ENCODE measurements at regions not wholly inside any gene's neighbourhood (a gene's known extent, or its start where the extent isn't known, plus 50 kb on each side); places are given as distances from the start of the nearest gene placed in this dataset.
"Not testable (repeated sequence)": the region's sequence is repeated elsewhere in the genome, so short reads cannot be mapped to it uniquely, and the experiment has no call there.

- no peaks in the 10 kb centered on the region for H3K27me3 ChIP-seq
- TF ChIP-seq, protein P1, sequence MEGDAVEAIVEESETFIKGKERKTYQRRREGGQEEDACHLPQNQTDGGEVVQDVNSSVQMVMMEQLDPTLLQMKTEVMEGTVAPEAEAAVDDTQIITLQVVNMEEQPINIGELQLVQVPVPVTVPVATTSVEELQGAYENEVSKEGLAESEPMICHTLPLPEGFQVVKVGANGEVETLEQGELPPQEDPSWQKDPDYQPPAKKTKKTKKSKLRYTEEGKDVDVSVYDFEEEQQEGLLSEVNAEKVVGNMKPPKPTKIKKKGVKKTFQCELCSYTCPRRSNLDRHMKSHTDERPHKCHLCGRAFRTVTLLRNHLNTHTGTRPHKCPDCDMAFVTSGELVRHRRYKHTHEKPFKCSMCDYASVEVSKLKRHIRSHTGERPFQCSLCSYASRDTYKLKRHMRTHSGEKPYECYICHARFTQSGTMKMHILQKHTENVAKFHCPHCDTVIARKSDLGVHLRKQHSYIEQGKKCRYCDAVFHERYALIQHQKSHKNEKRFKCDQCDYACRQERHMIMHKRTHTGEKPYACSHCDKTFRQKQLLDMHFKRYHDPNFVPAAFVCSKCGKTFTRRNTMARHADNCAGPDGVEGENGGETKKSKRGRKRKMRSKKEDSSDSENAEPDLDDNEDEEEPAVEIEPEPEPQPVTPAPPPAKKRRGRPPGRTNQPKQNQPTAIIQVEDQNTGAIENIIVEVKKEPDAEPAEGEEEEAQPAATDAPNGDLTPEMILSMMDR (IDR thresholded peaks at IDR 0.05) = no peak
- DNase-seq = no peak
- H3K27ac ChIP-seq = no peak overlapping the region
- H3K4me3 ChIP-seq = no peak overlapping the region
- intact Hi-C loops (cut with DNase I) = no loop called here
- H3K9ac ChIP-seq (ENCODE audit: low read depth in 2 of 2, low read length in 2 of 2) = no peak overlapping the region
- no peaks in the 10 kb centered on the region for H3K4me1 ChIP-seq
- H3K9me3 ChIP-seq = no peaks in the 10 kb centered on the region
- H3K36me3 ChIP-seq = no peaks in the 10 kb centered on the region
Observed at GRCh38 chr9:87781331-87781730, 55.4 kb downstream of the CTSL start.

GRCh38 chr9:87783180-87783579 lies 57.3 kb downstream of the CTSL start:
- Histone ChIP-seq H3K4me1 (no peaks in the 10 kb centered on the region), H3K4me3 (no peak overlapping the region), H3K27ac (no peak overlapping the region), H3K9ac (ENCODE audit: low read depth in 2 of 2, low read length in 2 of 2) (no peak overlapping the region), H3K9me3 (no peaks in the 10 kb centered on the region), H3K36me3 (no peaks in the 10 kb centered on the region), H3K27me3 (no peaks in the 10 kb centered on the region)
- no peak for DNase-seq
- TF ChIP-seq, protein P1 (IDR thresholded peaks at IDR 0.05) = no peak
- intact Hi-C loops (cut with DNase I) = no loop called here

DNA sequence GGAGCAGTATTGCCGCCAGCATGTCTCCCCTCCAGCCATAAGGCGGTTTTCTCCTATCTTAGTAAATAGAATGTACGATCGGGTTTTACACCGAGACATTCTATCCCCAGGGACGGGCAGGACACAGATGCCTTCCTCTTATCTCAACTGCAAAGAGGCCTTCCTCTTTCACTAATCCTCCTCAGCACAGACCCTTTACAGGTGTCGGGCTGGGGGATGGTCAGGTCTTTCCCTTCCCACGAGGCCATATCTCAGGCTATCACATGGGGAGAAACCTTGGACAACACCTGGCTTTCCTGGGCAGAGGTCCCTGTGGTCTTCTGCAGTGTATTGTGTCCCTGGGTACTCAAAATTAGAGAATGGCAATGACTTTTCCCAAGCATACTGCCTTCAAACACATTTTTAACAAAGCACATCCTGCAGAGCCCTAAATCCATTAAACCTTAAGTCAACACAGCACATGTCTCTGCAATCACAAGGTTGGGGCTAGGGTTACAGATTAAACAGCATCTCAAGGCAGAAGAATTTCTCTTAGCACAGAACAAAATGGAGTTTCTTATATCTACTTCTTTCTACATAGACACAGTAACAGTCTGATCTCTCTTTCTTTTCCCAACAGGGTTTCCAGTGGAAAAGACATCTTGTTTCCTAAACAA lies 59.5 kb downstream of the CTSL start:
- H3K4me3 ChIP-seq; H3K9ac ChIP-seq (ENCODE audit: low read depth in 2 of 2, low read length in 2 of 2); H3K27me3 ChIP-seq; H3K36me3 ChIP-seq; H3K27ac ChIP-seq; DNase-seq; H3K9me3 ChIP-seq; intact Hi-C loops (cut with DNase I); H3K4me1 ChIP-seq: not testable (repeated sequence)

DNA sequence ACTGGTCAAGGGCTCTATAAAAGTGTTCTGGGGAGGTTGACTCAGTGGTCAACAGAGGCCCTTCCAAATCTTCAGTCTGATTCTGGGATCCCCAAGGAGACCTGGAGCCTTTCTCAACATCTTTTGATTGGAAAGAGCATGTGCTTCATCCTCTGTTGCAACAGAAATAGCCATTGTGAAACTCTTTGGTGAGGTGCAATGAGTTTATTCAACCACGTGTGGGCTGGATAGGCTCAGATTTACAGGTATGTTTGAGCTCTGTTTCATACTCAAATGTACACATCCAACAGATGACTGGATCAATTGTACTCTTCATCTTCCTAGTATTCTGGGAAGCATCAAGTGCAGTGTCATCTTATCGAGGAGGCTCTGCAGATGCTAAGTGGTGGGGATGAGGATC lies 60.5 kb downstream of the CTSL start:
- DNase-seq = no peak
- no peak overlapping the region for H3K4me3 ChIP-seq
- intact Hi-C loops (cut with DNase I) = no loop called here
- no peak overlapping the region for H3K9ac ChIP-seq (ENCODE audit: low read depth in 2 of 2, low read length in 2 of 2)
- no peaks in the 10 kb centered on the region for H3K9me3 ChIP-seq
- TF ChIP-seq, protein P1 (IDR thresholded peaks at IDR 0.05) = no peak
- H3K27ac ChIP-seq = no peak overlapping the region
- no peaks in the 10 kb centered on the region for H3K36me3 ChIP-seq
- H3K4me1 ChIP-seq = no peaks in the 10 kb centered on the region
- no peaks in the 10 kb centered on the region for H3K27me3 ChIP-seq

GRCh38 chr9:87786876-87787275 lies 61.0 kb downstream of the CTSL start:
- Histone ChIP-seq H3K27ac (no peak overlapping the region), H3K27me3 (no peaks in the 10 kb centered on the region), H3K4me3 (no peak overlapping the region), H3K9ac (ENCODE audit: low read depth in 2 of 2, low read length in 2 of 2) (no peak overlapping the region), H3K4me1 (no peaks in the 10 kb centered on the region), H3K36me3 (no peaks in the 10 kb centered on the region), H3K9me3 (no peaks in the 10 kb centered on the region)
- no peak for DNase-seq
- intact Hi-C loops (cut with DNase I) = no loop called here
- TF ChIP-seq, protein P1 (IDR thresholded peaks at IDR 0.05) = no peak

DNA sequence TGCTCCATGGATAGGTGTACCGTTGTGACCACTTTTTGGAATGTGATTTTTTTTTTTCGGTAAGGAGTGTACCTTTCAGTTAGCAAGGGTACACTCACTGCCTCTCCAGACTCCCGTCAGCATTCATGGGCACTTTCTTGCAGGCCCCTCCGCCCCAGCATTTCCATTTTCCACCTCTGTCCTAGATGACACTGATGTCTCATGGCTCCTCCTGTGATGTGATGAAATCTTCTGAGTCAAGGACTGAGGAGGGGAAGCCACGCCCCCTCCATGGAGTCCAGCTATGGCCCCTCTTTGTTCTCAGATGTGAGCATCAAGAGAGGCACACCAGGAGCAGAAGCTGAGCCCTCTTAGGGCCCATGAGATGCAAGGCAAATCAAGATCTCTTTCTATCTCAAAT lies 61.8 kb downstream of the CTSL start:
- Histone ChIP-seq H3K27ac (no peak overlapping the region), H3K4me1 (no peaks in the 10 kb centered on the region), H3K27me3 (no peaks in the 10 kb centered on the region), H3K36me3 (no peaks in the 10 kb centered on the region), H3K4me3 (no peak overlapping the region), H3K9me3 (no peaks in the 10 kb centered on the region), H3K9ac (ENCODE audit: low read depth in 2 of 2, low read length in 2 of 2) (no peak overlapping the region)
- TF ChIP-seq, protein P1 (IDR thresholded peaks at IDR 0.05) = no peak
- intact Hi-C loops (cut with DNase I) = no loop called here
- DNase-seq = no peak
